ENCODE measurements at regions not wholly inside any gene's neighbourhood (a gene's known extent, or its start where the extent isn't known, plus 50 kb on each side); places are given as distances from the start of the nearest gene placed in this dataset.

GRCh38 chr12:43294916-43295315 lies 257.1 kb downstream of the ADAMTS20 start:
- no peak for DNase-seq

GRCh38 chr12:43294147-43294546 lies 257.9 kb downstream of the ADAMTS20 start:
- no peak for DNase-seq

GRCh38 chr12:43293396-43293795 lies 258.6 kb downstream of the ADAMTS20 start:
- no peak for DNase-seq

- no peak for DNase-seq
Observed at GRCh38 chr12:43292699-43293098, 259.3 kb downstream of the ADAMTS20 start.

- DNase-seq = no peak
Observed at GRCh38 chr12:43291516-43291915, 260.5 kb downstream of the ADAMTS20 start.

GRCh38 chr12:43290836-43291235 lies 261.2 kb downstream of the ADAMTS20 start:
- peak in 1 of 2 experiments; percentile 2 for DNase-seq

GRCh38 chr12:43289426-43289801 lies 262.6 kb downstream of the ADAMTS20 start:
- no peak for DNase-seq

- no peak for DNase-seq
Observed at GRCh38 chr12:43288671-43289425, 263.2 kb downstream of the ADAMTS20 start.

- DNase-seq = no peak
Observed at GRCh38 chr12:43287706-43288383, 264.2 kb downstream of the ADAMTS20 start.

GRCh38 chr12:43286986-43287385 lies 265.0 kb downstream of the ADAMTS20 start:
- DNase-seq = no peak

GRCh38 chr12:43285159-43285598 lies 266.8 kb downstream of the ADAMTS20 start:
- no peak for DNase-seq

- DNase-seq = no peak
Observed at GRCh38 chr12:43284486-43285158, 267.4 kb downstream of the ADAMTS20 start.

- DNase-seq = no peak
Observed at GRCh38 chr12:43283206-43283605, 268.8 kb downstream of the ADAMTS20 start.

GRCh38 chr12:43282106-43282505 lies 269.9 kb downstream of the ADAMTS20 start:
- no peak for DNase-seq

GRCh38 chr12:43281563-43281962 lies 270.4 kb downstream of the ADAMTS20 start:
- DNase-seq = no peak

- DNase-seq = no peak
Observed at GRCh38 chr12:43278541-43278832, 273.5 kb downstream of the ADAMTS20 start.

GRCh38 chr12:43277651-43278540 lies 274.1 kb downstream of the ADAMTS20 start:
- no peak for DNase-seq

- DNase-seq = no peak
Observed at GRCh38 chr12:43273467-43273866, 278.5 kb downstream of the ADAMTS20 start.

- DNase-seq = no peak
Observed at GRCh38 chr12:43271659-43272058, 280.3 kb downstream of the ADAMTS20 start.

- no peak for DNase-seq
Observed at GRCh38 chr12:43267818-43268217, 284.2 kb downstream of the ADAMTS20 start.

- no peak for DNase-seq
Observed at GRCh38 chr12:43261701-43262100, 290.3 kb downstream of the ADAMTS20 start.

- no peak for DNase-seq
Observed at GRCh38 chr12:43255522-43256111, 296.4 kb downstream of the ADAMTS20 start.

- DNase-seq = no peak
Observed at GRCh38 chr12:43252585-43252984, 299.4 kb downstream of the ADAMTS20 start.

Measured in NCI-H526 (cell line).